GM23338 (cell line): ENCODE measurements at regions not wholly inside any gene's neighbourhood (a gene's known extent, or its start where the extent isn't known, plus 50 kb on each side); places are given as distances from the start of the nearest gene placed in this dataset.

Source experiments
- ATAC-seq: fragments of 200-7000 bp; cut with Tn5 transposase; 3 replicates; pipeline ENCODE4 v1.9.1; 2020
- DNase-seq: peaks from one replicate; pipeline ENCODE4 v3.0.0-alpha.2; 2015; ENCODE audit warnings: low spot score
- H2AFZ ChIP-seq: fragments of 200-600 bp; sonication (generic); 2 replicates; pipeline ENCODE4 v1.8.0; 2016; ENCODE audit warnings: antibody characterized with exemption, mild to moderate bottlenecking, moderate library complexity
- H3F3A ChIP-seq: fragments of 200-600 bp; sonication (generic); replicated peaks from 2 replicates; pipeline ENCODE4 v1.8.0; 2017; ENCODE audit warnings: antibody characterized with exemption, mixed run types, low read depth
- H3K27ac ChIP-seq: fragments of 200-600 bp; sonication (generic); 2 replicates; pipeline ENCODE4 v1.6.1; 2016; ENCODE audit warnings: low read depth
- H3K27me3 ChIP-seq: fragments of 200-600 bp; sonication (generic); 2 replicates; pipeline ENCODE4 v1.8.0; 2016; ENCODE audit warnings: mild to moderate bottlenecking, mixed run types, moderate library complexity; ENCODE audit not compliant: insufficient read depth
- H3K36me3 ChIP-seq: fragments of 200-600 bp; sonication (generic); 2 replicates; pipeline ENCODE4 v1.8.0; 2016; ENCODE audit warnings: mild to moderate bottlenecking; ENCODE audit not compliant: insufficient read depth
- H3K4me1 ChIP-seq: fragments of 200-600 bp; sonication (generic); 2 replicates; pipeline ENCODE4 v1.8.0; 2016; ENCODE audit warnings: mild to moderate bottlenecking, moderate library complexity; ENCODE audit not compliant: insufficient read depth
- H3K4me2 ChIP-seq: fragments of 200-600 bp; sonication (generic); 2 replicates; pipeline ENCODE4 v1.7.1; 2017; ENCODE audit warnings: mixed run types
- H3K4me3 ChIP-seq: fragments of 200-600 bp; sonication (generic); 2 replicates; pipeline ENCODE4 v1.6.1; 2016; ENCODE audit warnings: mixed run types
- H3K79me2 ChIP-seq: fragments of 200-600 bp; sonication (generic); replicated peaks from 2 replicates; pipeline ENCODE4 v1.8.0; 2017; ENCODE audit warnings: mild to moderate bottlenecking; ENCODE audit not compliant: insufficient read depth
- H3K9me2 ChIP-seq: fragments of 200-600 bp; sonication (generic); 2 replicates; pipeline ENCODE4 v1.8.0; 2017; ENCODE audit not compliant: insufficient read depth
- H4K20me1 ChIP-seq: fragments of 200-600 bp; sonication (generic); replicated peaks from 2 replicates; pipeline ENCODE4 v1.8.0; 2017; ENCODE audit warnings: mild to moderate bottlenecking; ENCODE audit not compliant: insufficient read depth
- H3K27ac Mint-ChIP-seq: 2 replicates; pipeline ENCODE4 v1.8.0; 2020; ENCODE audit warnings: inconsistent platforms, mild to moderate bottlenecking, moderate library complexity, mixed read lengths
- H3K27me3 Mint-ChIP-seq: 3 replicates; pipeline ENCODE4 v1.8.0; 2022; ENCODE audit warnings: low read depth, mild to moderate bottlenecking, moderate library complexity, mixed read lengths, inconsistent platforms; ENCODE audit not compliant: insufficient read depth, poor library complexity
- H3K36me3 Mint-ChIP-seq: 3 replicates; pipeline ENCODE4 v1.8.0; 2021; ENCODE audit warnings: low read depth, mild to moderate bottlenecking, inconsistent platforms, moderate library complexity, mixed read lengths
- H3K4me1 Mint-ChIP-seq: 3 replicates; pipeline ENCODE4 v1.8.0; 2020; ENCODE audit warnings: mild to moderate bottlenecking, inconsistent platforms, mixed read lengths
- H3K4me3 Mint-ChIP-seq: 3 replicates; pipeline ENCODE4 v1.8.0; 2021; ENCODE audit warnings: moderate library complexity, mild to moderate bottlenecking, inconsistent platforms, mixed read lengths
- H3K9me3 Mint-ChIP-seq: 3 replicates; pipeline ENCODE4 v1.8.0; 2020; ENCODE audit warnings: moderate library complexity, mild to moderate bottlenecking, inconsistent platforms, mixed read lengths
- CREB1 ChIP-seq: fragments of 250-450 bp; sonication (Bioruptor Pico); IDR thresholded peaks from 2 replicates; pipeline ENCODE4 v1.5.0; 2020; ENCODE audit warnings: low read depth, mild to moderate bottlenecking, moderate library complexity
- EZH2 ChIP-seq: fragments of 200-600 bp; sonication (generic); IDR thresholded peaks from one replicate; pipeline ENCODE4 v1.8.0; 2017; ENCODE audit warnings: antibody characterized with exemption, mild to moderate bottlenecking, low read depth; ENCODE audit not compliant: unreplicated experiment
- EZH2phosphoT487 ChIP-seq: fragments of 200-600 bp; sonication (generic); IDR thresholded peaks from one replicate; pipeline ENCODE4 v1.8.1; 2018; ENCODE audit warnings: antibody characterized with exemption; ENCODE audit not compliant: unreplicated experiment
- JUNB ChIP-seq: IDR thresholded peaks from one replicate; pipeline ENCODE4 v1.6.1; 2016; ENCODE audit warnings: antibody characterized with exemption; ENCODE audit not compliant: unreplicated experiment
- NANOG ChIP-seq: IDR thresholded peaks from 2 replicates; pipeline ENCODE4 v1.6.1; 2016; ENCODE audit warnings: antibody characterized with exemption, borderline replicate concordance
- POLR2AphosphoS5 ChIP-seq: IDR thresholded peaks from 2 replicates; pipeline ENCODE4 v1.6.1; 2016; ENCODE audit warnings: antibody characterized with exemption, low read depth
- STAT1 ChIP-seq: IDR thresholded peaks from one replicate; pipeline ENCODE4 v1.6.1; 2016; ENCODE audit warnings: antibody characterized with exemption; ENCODE audit not compliant: unreplicated experiment
- ZNF114 ChIP-seq: fragments of 250-450 bp; sonication (Bioruptor Pico); IDR thresholded peaks from 2 replicates; pipeline ENCODE4 v1.5.0; 2020; ENCODE audit warnings: mild to moderate bottlenecking, moderate library complexity
- ZNF331 ChIP-seq: fragments of 250-450 bp; sonication (Bioruptor Pico); IDR thresholded peaks from 2 replicates; pipeline ENCODE4 v1.5.0; 2020; ENCODE audit warnings: low read depth, mild to moderate bottlenecking, moderate library complexity
- TF ChIP-seq, protein P1 (sequence below), 2 experiments: fragments of 200-600 bp in 1 of 2; sonication (generic) in 1 of 2; conservative IDR thresholded peaks; 2 replicates each; pipeline versions ENCODE4 v1.5.1 to v1.6.1; 2016 to 2017; ENCODE audit warnings: antibody characterized with exemption in 2 of 2, low read depth in 2 of 2, mild to moderate bottlenecking in 2 of 2, moderate library complexity in 1 of 2
- TF ChIP-seq, protein P2 (sequence below): fragments of 250-450 bp; sonication (Bioruptor Pico); IDR thresholded peaks from 2 replicates; pipeline ENCODE4 v1.5.0; 2020; ENCODE audit warnings: mild to moderate bottlenecking, moderate library complexity
- TF ChIP-seq, protein P3 (sequence below): IDR thresholded peaks from one replicate; pipeline ENCODE4 v1.6.1; 2018; ENCODE audit warnings: antibody characterized with exemption; ENCODE audit not compliant: unreplicated experiment
- TF ChIP-seq, protein P4 (sequence below): IDR thresholded peaks from 2 replicates; pipeline ENCODE4 v1.6.1; 2016; ENCODE audit warnings: antibody characterized with exemption

DNA sequence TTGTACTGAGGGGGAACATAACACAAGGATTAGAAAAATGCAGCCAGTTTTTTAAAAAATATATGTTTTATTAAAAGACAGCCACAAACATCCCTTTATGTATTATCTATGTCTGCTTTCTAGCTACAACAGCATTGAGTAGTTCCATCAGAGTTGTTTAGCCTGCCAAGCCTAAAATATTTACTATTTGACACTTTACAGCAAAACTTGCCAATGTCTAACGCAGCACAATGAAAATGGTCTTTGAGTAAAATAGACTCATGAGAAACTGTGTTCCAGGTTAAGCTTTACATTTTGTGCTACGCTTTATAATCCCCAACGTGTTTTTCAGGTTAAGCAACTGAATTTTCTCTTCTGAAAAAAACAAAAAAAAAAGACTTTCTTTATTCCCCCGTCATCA lies 2211.5 kb upstream of the RAG2 start:
- Histone ChIP-seq H2AFZ (no peak overlapping the region), H3K79me2 (no peaks in the 10 kb centered on the region), H3F3A (no peaks in the 10 kb centered on the region), H4K20me1 (no peaks in the 10 kb centered on the region), H3K27ac (no peak overlapping the region), H3K4me1 (no peaks in the 10 kb centered on the region), H3K4me3 (no peak overlapping the region), H3K9me2 (no peaks in the 10 kb centered on the region), H3K27me3 (no peaks in the 10 kb centered on the region), H3K4me2 (no peak overlapping the region), H3K36me3 (no peaks in the 10 kb centered on the region)
- H3K4me1 Mint-ChIP-seq: no peaks in the 10 kb centered on the region
- ATAC-seq (no peak), DNase-seq (no peak)
- peaks cover 1% of the 10 kb centered on the region for H3K27me3 Mint-ChIP-seq
- no peak overlapping the region for H3K4me3 Mint-ChIP-seq
- peaks cover 17% of the 10 kb centered on the region; the same call in 1 of the 3 replicates for H3K36me3 Mint-ChIP-seq
- no peak overlapping the region for H3K27ac Mint-ChIP-seq
- TF ChIP-seq, protein P1, sequence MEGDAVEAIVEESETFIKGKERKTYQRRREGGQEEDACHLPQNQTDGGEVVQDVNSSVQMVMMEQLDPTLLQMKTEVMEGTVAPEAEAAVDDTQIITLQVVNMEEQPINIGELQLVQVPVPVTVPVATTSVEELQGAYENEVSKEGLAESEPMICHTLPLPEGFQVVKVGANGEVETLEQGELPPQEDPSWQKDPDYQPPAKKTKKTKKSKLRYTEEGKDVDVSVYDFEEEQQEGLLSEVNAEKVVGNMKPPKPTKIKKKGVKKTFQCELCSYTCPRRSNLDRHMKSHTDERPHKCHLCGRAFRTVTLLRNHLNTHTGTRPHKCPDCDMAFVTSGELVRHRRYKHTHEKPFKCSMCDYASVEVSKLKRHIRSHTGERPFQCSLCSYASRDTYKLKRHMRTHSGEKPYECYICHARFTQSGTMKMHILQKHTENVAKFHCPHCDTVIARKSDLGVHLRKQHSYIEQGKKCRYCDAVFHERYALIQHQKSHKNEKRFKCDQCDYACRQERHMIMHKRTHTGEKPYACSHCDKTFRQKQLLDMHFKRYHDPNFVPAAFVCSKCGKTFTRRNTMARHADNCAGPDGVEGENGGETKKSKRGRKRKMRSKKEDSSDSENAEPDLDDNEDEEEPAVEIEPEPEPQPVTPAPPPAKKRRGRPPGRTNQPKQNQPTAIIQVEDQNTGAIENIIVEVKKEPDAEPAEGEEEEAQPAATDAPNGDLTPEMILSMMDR (conservative IDR thresholded peaks at IDR 0.05; ENCODE audit: low read depth in 2 of 2): no peak
- TF ChIP-seq, protein P2, sequence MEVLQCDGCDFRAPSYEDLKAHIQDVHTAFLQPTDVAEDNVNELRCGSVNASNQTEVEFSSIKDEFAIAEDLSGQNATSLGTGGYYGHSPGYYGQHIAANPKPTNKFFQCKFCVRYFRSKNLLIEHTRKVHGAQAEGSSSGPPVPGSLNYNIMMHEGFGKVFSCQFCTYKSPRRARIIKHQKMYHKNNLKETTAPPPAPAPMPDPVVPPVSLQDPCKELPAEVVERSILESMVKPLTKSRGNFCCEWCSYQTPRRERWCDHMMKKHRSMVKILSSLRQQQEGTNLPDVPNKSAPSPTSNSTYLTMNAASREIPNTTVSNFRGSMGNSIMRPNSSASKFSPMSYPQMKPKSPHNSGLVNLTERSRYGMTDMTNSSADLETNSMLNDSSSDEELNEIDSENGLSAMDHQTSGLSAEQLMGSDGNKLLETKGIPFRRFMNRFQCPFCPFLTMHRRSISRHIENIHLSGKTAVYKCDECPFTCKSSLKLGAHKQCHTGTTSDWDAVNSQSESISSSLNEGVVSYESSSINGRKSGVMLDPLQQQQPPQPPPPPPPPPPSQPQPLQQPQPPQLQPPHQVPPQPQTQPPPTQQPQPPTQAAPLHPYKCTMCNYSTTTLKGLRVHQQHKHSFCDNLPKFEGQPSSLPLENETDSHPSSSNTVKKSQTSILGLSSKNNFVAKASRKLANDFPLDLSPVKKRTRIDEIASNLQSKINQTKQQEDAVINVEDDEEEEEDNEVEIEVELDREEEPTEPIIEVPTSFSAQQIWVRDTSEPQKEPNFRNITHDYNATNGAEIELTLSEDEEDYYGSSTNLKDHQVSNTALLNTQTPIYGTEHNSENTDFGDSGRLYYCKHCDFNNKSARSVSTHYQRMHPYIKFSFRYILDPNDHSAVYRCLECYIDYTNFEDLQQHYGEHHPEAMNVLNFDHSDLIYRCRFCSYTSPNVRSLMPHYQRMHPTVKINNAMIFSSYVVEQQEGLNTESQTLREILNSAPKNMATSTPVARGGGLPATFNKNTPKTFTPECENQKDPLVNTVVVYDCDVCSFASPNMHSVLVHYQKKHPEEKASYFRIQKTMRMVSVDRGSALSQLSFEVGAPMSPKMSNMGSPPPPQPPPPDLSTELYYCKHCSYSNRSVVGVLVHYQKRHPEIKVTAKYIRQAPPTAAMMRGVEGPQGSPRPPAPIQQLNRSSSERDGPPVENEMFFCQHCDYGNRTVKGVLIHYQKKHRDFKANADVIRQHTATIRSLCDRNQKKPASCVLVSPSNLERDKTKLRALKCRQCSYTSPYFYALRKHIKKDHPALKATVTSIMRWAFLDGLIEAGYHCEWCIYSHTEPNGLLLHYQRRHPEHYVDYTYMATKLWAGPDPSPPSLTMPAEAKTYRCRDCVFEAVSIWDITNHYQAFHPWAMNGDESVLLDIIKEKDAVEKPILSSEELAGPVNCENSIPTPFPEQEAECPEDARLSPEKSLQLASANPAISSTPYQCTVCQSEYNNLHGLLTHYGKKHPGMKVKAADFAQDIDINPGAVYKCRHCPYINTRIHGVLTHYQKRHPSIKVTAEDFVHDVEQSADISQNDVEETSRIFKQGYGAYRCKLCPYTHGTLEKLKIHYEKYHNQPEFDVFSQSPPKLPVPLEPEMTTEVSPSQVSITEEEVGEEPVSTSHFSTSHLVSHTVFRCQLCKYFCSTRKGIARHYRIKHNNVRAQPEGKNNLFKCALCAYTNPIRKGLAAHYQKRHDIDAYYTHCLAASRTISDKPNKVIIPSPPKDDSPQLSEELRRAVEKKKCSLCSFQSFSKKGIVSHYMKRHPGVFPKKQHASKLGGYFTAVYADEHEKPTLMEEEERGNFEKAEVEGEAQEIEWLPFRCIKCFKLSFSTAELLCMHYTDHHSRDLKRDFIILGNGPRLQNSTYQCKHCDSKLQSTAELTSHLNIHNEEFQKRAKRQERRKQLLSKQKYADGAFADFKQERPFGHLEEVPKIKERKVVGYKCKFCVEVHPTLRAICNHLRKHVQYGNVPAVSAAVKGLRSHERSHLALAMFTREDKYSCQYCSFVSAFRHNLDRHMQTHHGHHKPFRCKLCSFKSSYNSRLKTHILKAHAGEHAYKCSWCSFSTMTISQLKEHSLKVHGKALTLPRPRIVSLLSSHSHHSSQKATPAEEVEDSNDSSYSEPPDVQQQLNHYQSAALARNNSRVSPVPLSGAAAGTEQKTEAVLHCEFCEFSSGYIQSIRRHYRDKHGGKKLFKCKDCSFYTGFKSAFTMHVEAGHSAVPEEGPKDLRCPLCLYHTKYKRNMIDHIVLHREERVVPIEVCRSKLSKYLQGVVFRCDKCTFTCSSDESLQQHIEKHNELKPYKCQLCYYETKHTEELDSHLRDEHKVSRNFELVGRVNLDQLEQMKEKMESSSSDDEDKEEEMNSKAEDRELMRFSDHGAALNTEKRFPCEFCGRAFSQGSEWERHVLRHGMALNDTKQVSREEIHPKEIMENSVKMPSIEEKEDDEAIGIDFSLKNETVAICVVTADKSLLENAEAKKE: no peak
- no peak for TF ChIP-seq JUNB
- no peak for TF ChIP-seq EZH2phosphoT487
- no peak for TF ChIP-seq POLR2AphosphoS5
- TF ChIP-seq ZNF114 (CRISPR knock-in tag): no peak
- no peak for TF ChIP-seq CREB1 (CRISPR knock-in tag)
- TF ChIP-seq, protein P3, sequence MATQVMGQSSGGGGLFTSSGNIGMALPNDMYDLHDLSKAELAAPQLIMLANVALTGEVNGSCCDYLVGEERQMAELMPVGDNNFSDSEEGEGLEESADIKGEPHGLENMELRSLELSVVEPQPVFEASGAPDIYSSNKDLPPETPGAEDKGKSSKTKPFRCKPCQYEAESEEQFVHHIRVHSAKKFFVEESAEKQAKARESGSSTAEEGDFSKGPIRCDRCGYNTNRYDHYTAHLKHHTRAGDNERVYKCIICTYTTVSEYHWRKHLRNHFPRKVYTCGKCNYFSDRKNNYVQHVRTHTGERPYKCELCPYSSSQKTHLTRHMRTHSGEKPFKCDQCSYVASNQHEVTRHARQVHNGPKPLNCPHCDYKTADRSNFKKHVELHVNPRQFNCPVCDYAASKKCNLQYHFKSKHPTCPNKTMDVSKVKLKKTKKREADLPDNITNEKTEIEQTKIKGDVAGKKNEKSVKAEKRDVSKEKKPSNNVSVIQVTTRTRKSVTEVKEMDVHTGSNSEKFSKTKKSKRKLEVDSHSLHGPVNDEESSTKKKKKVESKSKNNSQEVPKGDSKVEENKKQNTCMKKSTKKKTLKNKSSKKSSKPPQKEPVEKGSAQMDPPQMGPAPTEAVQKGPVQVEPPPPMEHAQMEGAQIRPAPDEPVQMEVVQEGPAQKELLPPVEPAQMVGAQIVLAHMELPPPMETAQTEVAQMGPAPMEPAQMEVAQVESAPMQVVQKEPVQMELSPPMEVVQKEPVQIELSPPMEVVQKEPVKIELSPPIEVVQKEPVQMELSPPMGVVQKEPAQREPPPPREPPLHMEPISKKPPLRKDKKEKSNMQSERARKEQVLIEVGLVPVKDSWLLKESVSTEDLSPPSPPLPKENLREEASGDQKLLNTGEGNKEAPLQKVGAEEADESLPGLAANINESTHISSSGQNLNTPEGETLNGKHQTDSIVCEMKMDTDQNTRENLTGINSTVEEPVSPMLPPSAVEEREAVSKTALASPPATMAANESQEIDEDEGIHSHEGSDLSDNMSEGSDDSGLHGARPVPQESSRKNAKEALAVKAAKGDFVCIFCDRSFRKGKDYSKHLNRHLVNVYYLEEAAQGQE: no peak
- TF ChIP-seq EZH2: no peak
- TF ChIP-seq NANOG: no peak
- TF ChIP-seq, protein P4, sequence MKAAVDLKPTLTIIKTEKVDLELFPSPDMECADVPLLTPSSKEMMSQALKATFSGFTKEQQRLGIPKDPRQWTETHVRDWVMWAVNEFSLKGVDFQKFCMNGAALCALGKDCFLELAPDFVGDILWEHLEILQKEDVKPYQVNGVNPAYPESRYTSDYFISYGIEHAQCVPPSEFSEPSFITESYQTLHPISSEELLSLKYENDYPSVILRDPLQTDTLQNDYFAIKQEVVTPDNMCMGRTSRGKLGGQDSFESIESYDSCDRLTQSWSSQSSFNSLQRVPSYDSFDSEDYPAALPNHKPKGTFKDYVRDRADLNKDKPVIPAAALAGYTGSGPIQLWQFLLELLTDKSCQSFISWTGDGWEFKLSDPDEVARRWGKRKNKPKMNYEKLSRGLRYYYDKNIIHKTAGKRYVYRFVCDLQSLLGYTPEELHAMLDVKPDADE: no peak
- no peak for TF ChIP-seq STAT1
- TF ChIP-seq ZNF331: no peak
- H3K9me3 Mint-ChIP-seq: peaks cover 28% of the 10 kb centered on the region
